Fibroblast of skin of right biceps (primary cell): ENCODE measurements at regions not wholly inside any gene's neighbourhood (a gene's known extent, or its start where the extent isn't known, plus 50 kb on each side); places are given as distances from the start of the nearest gene placed in this dataset.
"Not testable (repeated sequence)": the region's sequence is repeated elsewhere in the genome, so short reads cannot be mapped to it uniquely, and the experiment has no call there.

ENCODE experiments used
- DNase-seq: peaks from one replicate; pipeline ENCODE4 v3.0.0-alpha.2; 2013

DNA sequence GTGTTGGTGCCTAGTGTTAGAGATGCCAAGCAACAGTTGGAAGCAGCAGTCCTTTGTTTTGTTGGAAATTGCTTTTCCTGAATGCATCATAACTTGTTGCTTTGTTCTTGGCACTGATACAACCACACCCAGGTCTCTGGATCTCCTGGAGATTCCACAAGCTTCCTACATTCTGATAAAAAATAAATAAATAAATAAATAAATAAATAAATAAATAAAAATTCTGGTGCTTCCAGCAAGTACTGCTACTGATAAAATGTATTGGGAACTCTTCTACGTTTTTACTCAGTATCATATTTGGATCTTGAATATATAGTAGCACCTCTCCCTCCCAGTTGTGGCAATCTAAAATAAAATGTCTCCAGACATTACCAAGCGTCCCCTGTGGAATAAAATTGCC lies 62.7 kb upstream of the GRID2 start:
- no peak for DNase-seq

DNA sequence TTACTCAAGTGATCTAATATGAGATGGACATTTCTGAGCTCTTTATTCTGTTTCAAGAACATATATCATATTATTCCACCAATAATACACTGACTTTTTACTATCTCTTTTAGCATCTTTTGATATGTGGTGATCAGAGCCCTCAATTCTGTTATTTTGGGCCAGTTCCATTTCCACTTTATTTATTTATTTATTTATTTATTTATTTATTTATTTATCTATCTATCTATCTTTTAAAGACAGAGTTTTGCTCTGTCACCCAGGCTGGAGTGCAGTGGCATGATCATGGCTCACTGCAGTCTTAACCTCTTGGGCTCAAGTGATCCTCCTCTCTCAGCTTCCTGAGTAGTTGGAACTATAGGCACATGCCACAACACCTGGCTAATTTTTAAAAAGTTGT lies 57.4 kb upstream of the GRID2 start:
- DNase-seq: no peak

DNA sequence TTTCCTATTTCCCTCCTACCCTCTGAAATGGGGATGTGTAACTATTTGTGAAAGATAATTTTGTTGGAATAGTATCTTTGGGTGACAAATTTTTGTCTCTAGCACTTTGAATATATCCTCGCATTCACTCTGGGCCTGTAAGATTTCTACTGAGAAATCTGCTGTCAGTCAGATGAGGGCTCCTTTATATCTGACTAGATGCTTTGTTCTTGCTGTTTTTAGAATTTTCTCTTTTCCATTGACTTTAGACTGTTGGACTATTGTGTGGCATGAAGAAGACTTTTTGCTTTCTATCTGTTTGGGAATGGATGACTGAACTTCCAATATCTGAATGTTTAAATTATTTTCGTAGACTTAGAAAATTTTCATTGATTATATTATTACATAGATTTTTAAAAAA lies 54.2 kb upstream of the GRID2 start:
- no peak for DNase-seq

DNA sequence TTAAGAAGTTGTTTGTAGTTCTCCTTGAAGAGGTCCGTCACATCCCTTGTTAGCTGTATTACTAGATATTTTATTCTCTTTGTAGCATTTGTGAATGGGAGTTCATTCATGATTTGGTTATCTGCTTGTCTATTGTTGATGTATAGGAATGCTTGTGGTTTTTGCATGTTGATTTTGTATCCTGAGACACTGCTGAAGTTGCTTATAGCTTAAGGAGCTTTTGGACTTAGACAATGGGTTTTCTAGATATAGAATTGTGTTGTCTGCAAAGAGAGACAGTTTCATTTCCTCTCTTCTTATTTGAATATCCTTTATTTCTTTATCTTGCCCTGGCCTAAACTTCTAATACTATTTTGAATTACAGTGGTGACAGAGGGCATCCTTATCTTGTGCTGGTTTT lies 52.1 kb upstream of the GRID2 start:
- no peak for DNase-seq

DNA sequence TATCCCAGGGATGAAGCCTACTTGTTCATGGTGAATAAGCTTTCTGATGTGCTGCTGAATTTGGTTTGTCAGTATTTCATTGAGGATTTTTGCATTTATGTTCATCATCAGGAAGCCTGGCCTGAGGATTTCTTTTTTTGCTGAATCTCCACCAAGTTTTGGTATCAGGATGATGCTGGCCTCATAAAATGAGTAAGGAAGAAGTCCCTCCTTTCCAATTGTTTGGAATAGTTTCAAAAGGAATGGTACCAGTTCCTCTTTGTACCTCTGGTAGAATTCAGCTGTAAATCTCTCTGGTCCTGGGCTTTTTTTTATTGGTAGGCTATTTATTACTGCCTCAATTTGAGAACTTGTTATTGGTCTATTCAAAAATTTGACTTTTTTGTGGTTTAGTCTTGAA lies 51.4 kb upstream of the GRID2 start:
- not testable (repeated sequence) for DNase-seq

DNA sequence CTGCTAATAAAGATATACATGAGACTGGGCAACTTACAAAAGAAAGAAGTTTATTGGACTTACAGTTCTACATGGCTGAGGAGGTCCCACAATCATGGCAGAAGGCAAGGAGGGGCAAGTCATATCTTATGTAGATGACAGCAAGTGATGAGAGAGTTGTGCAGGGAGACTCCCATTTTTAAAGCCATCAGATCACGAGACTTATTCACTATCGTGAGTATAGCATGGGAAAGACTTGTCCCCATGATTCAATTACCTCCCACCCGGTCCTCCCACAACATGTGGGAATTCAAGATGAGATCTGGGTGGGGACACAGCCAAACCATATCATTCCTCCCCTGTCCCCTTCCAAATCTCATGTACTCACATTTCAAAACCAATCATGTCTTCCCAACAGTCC lies 50.9 kb upstream of the GRID2 start:
- DNase-seq: no peak

DNA sequence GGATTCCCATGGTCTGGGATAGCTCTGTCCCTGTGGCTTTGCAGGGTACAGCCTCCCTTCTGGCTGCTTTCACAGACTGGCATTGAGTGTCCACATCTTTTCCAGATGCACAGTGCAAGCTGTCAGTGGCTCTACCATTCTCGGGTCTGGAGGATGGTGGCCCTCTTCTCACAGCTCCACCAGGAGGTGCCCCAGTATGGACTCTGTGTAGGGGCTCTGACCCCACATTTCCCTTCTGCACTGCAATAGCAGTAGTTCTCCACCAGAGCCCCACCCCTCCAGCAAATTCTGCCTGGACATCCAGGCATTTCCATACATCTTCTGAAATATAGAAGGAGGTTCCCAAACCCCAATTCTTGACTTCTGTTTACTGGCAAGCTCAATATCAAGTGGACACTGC lies 50.2 kb upstream of the GRID2 start:
- DNase-seq: no peak
